ENCODE measurements at regions not wholly inside any gene's neighbourhood (a gene's known extent, or its start where the extent isn't known, plus 50 kb on each side); places are given as distances from the start of the nearest gene placed in this dataset.

- DNase-seq, result no peak
Measured at GRCh38 chr3:166205158-166205557, 367.9 kb upstream of the BCHE start.

GRCh38 chr3:166201476-166201875, 364.3 kb upstream of the BCHE start:
- DNase-seq, result no peak

GRCh38 chr3:166199491-166199890, 362.3 kb upstream of the BCHE start:
- DNase-seq, result no peak

- DNase-seq, result no peak
Measured at GRCh38 chr3:166195808-166196207, 358.6 kb upstream of the BCHE start.

GRCh38 chr3:166191411-166191810, 354.2 kb upstream of the BCHE start:
- no peak for DNase-seq

GRCh38 chr3:166190360-166190759, 353.1 kb upstream of the BCHE start:
- no peak for DNase-seq

- DNase-seq, result no peak
Measured at GRCh38 chr3:166187237-166187636, 350.0 kb upstream of the BCHE start.

GRCh38 chr3:166186003-166186402, 348.8 kb upstream of the BCHE start:
- no peak for DNase-seq

GRCh38 chr3:166177130-166177529, 339.9 kb upstream of the BCHE start:
- DNase-seq, result no peak

GRCh38 chr3:166171695-166172094, 334.5 kb upstream of the BCHE start:
- no peak for DNase-seq

GRCh38 chr3:166169681-166170080, 332.5 kb upstream of the BCHE start:
- no peak for DNase-seq

GRCh38 chr3:166127969-166128368, 290.7 kb upstream of the BCHE start:
- no peak for DNase-seq

- no peak for DNase-seq
Measured at GRCh38 chr3:166125179-166125578, 288.0 kb upstream of the BCHE start.

- no peak for DNase-seq
Measured at GRCh38 chr3:166123576-166123975, 286.4 kb upstream of the BCHE start.

- no peak for DNase-seq
Measured at GRCh38 chr3:166123088-166123487, 285.9 kb upstream of the BCHE start.

GRCh38 chr3:166118049-166118448, 280.8 kb upstream of the BCHE start:
- no peak for DNase-seq

GRCh38 chr3:166114448-166114847, 277.2 kb upstream of the BCHE start:
- no peak for DNase-seq

- no peak for DNase-seq
Measured at GRCh38 chr3:166111562-166111961, 274.3 kb upstream of the BCHE start.

- DNase-seq, result no peak
Measured at GRCh38 chr3:166110102-166110501, 272.9 kb upstream of the BCHE start.

GRCh38 chr3:166104938-166105337, 267.7 kb upstream of the BCHE start:
- no peak for DNase-seq

GRCh38 chr3:166100730-166101129, 263.5 kb upstream of the BCHE start:
- no peak for DNase-seq

- DNase-seq, result no peak
Measured at GRCh38 chr3:166089575-166089974, 252.4 kb upstream of the BCHE start.

GRCh38 chr3:166085164-166085856, 248.1 kb upstream of the BCHE start:
- DNase-seq, result no peak

GRCh38 chr3:166080096-166080495, 242.9 kb upstream of the BCHE start:
- no peak for DNase-seq
